GM12878 (cell line): ENCODE measurements at regions not wholly inside any gene's neighbourhood (a gene's known extent, or its start where the extent isn't known, plus 50 kb on each side); places are given as distances from the start of the nearest gene placed in this dataset.

Source experiments
- ATAC-seq: fragments of 200-7000 bp; cut with Tn5 transposase; 3 replicates; pipeline ENCODE4 v1.9.1; 2020; ENCODE audit warnings: mild to moderate bottlenecking, moderate library complexity
- BruUV-seq: library from RNA; stranded (reverse); fragments of 400-500 nt; replicated peaks from 2 replicates; lab custom pipeline; 2021; lab: Mats Ljungman, UMichigan
- CTCF ChIA-PET: fragments of 300-600 bp; sonication (Branson Sonifier 250); formaldehyde crosslinking; extraction: SDS; loops from one replicate; lab custom pipeline; 2021; ENCODE audit warnings: inconsistent platforms; lab: Yijun Ruan, JAX
- POLR2A ChIA-PET: fragments of 350-600 bp; formaldehyde crosslinking; extraction: SDS; loops from one replicate; lab custom pipeline; 2021; ENCODE audit warnings: inconsistent platforms; lab: Charles Lee
- RAD21 ChIA-PET: fragments of 300-600 bp; sonication (Branson Sonifier 250); formaldehyde crosslinking; loops from one replicate; lab custom pipeline; 2023; ENCODE audit warnings: antibody characterized with exemption; ENCODE audit not compliant: unreplicated experiment; lab: Charles Lee
- SMC1A ChIA-PET: fragments of 300-600 bp; sonication (Branson Sonifier 250); formaldehyde crosslinking; loops from one replicate; lab custom pipeline; 2023; ENCODE audit not compliant: unreplicated experiment, uncharacterized antibody; lab: Charles Lee
- DNase-seq: peaks from one replicate; pipeline ENCODE4 v3.0.0-alpha.2; 2011; ENCODE audit warnings: low read depth, low spot score
- FAIRE-seq: peaks from 3 replicates; lab custom pipeline; 2011; peaks lifted over from hg19 to GRCh38; lab: Jason Lieb, UNC
- H2AFZ ChIP-seq: 2 replicates; pipeline ENCODE4 v1.6.0; 2011; ENCODE audit warnings: low read depth, low read length, control low read depth; ENCODE audit not compliant: control insufficient read depth
- H3K27ac ChIP-seq: 2 replicates; pipeline ENCODE4 v1.5.1; 2011; ENCODE audit warnings: control low read depth; ENCODE audit not compliant: control insufficient read depth, insufficient read depth
- H3K27me3 ChIP-seq, 2 experiments: replicated peaks in 1 of 2; 2 replicates each; pipeline versions ENCODE4 v1.6.0 to v1.6.1; 2011; ENCODE audit warnings: low read length in 1 of 2; ENCODE audit not compliant: control insufficient read depth in 2 of 2, insufficient read depth in 2 of 2
- H3K36me3 ChIP-seq, 2 experiments: 2 replicates each; pipeline ENCODE4 v1.5.1; 2011; ENCODE audit warnings: low read length in 1 of 2; ENCODE audit not compliant: control insufficient read depth in 2 of 2, insufficient read depth in 2 of 2
- H3K4me1 ChIP-seq: 2 replicates; pipeline ENCODE4 v1.6.1; 2011; ENCODE audit warnings: mild to moderate bottlenecking, low read length, moderate library complexity, mixed read lengths; ENCODE audit not compliant: control insufficient read depth, insufficient read depth
- H3K4me2 ChIP-seq: 2 replicates; pipeline ENCODE4 v1.6.0; 2011; ENCODE audit warnings: control low read depth; ENCODE audit not compliant: control insufficient read depth, insufficient read depth
- H3K4me3 ChIP-seq: fragments of 200-600 bp; sonication (generic); 2 replicates; pipeline ENCODE4 v1.5.1; 2016
- H3K79me2 ChIP-seq: 2 replicates; pipeline ENCODE4 v1.6.0; 2011; ENCODE audit warnings: low read length; ENCODE audit not compliant: control insufficient read depth, insufficient read depth
- H3K9ac ChIP-seq: 2 replicates; pipeline ENCODE4 v1.8.0; 2011; ENCODE audit warnings: low read length, control low read depth, mixed read lengths; ENCODE audit not compliant: control insufficient read depth, insufficient read depth
- H3K9me3 ChIP-seq: replicated peaks from 3 replicates; pipeline ENCODE4 v1.5.1; 2011; ENCODE audit warnings: mild to moderate bottlenecking, low read length; ENCODE audit not compliant: control insufficient read depth, insufficient read depth
- H4K20me1 ChIP-seq: 2 replicates; pipeline ENCODE4 v1.6.0; 2011; ENCODE audit not compliant: control insufficient read depth, insufficient read depth
- ATF2 ChIP-seq: IDR thresholded peaks from 2 replicates; pipeline ENCODE4 v1.6.1; 2012; ENCODE audit warnings: low read length, inconsistent platforms
- BCL11A ChIP-seq: IDR thresholded peaks from 2 replicates; pipeline ENCODE4 v1.6.1; 2011; ENCODE audit warnings: low read depth, low read length
- BRCA1 ChIP-seq: IDR thresholded peaks from 2 replicates; pipeline ENCODE4 v1.6.1; 2011; ENCODE audit warnings: low read depth, low read length, improper control_type of control experiment
- CHD2 ChIP-seq: IDR thresholded peaks from 2 replicates; pipeline ENCODE4 v1.6.1; 2011; ENCODE audit warnings: low read depth, low read length, improper control_type of control experiment, borderline replicate concordance
- ESRRA ChIP-seq: IDR thresholded peaks from 2 replicates; pipeline ENCODE4 v1.6.1; 2012; ENCODE audit warnings: mild to moderate bottlenecking, low read length, improper control_type of control experiment
- IKZF1 ChIP-seq: fragments of 450-650 bp; conservative IDR thresholded peaks from 2 replicates; pipeline ENCODE4 v1.6.1; 2017; ENCODE audit warnings: antibody characterized with exemption, mild to moderate bottlenecking
- NBN ChIP-seq: fragments of 450-650 bp; IDR thresholded peaks from 2 replicates; pipeline ENCODE4 v1.6.1; 2016
- STAT3 ChIP-seq: IDR thresholded peaks from 2 replicates; pipeline ENCODE4 v1.6.1; 2011; ENCODE audit warnings: low read depth, low read length, improper control_type of control experiment
- TARDBP ChIP-seq: IDR thresholded peaks from 2 replicates; pipeline ENCODE4 v1.6.1; 2016; ENCODE audit warnings: borderline replicate concordance
- ZNF207 ChIP-seq: fragments of 450-650 bp; IDR thresholded peaks from 2 replicates; pipeline ENCODE4 v1.6.1; 2014; ENCODE audit warnings: antibody characterized with exemption, mild to moderate bottlenecking, borderline replicate concordance
- WGBS: methylation state at CpG from one replicate; pipeline ENCODE4 v1.1.6; 2016; ENCODE audit warnings: low lambda C conversion rate; ENCODE audit not compliant: insufficient replicate concordance, insufficient coverage; ENCODE audit errors: missing lambda C conversion rate; 5-methylcytosine and 5-hydroxymethylcytosine counted together
- in situ Hi-C: fragments of 300-500 bp; cut with MboI; formaldehyde crosslinking; loops from 9 replicates; pipeline ENCODE4 v1.14.3; 2018; ENCODE audit warnings: mixed read lengths
- intact Hi-C: fragments of 100-400 bp; cut with micrococcal nuclease; formaldehyde crosslinking; loops from one replicate; pipeline ENCODE4 v1.14.2; 2022; ENCODE audit not compliant: unreplicated experiment

GRCh38 chr3:117473981-117474538, 764.5 kb downstream of the TUSC7 start (continued):
- TF ChIP-seq BRCA1, result no peak
- no peak for TF ChIP-seq CHD2
- no peak for TF ChIP-seq ZNF207
- TF ChIP-seq, all 136 proteins: peak for 0

DNA sequence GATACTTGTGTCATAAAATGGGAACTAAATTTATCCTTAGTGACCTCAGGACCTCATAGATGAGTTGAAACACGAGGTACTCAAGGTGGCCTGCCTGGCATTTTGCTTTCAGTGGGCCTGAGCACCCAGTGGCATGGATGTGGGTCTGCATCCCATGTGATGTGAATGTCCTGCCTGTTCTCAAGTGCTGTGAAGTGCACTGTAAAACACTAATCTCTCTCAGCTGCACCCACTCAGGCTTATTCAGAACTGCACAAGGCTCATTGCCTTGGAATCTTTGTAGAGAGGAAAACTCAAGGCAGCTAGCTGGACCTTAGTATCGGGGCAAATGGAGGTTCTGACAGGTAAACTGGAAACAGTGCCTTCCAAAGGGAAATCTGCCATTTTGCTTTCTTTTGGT, 767.0 kb downstream of the TUSC7 start:
- 4% methylated on average over 2 of the region's 2 CpGs for WGBS
- Histone ChIP-seq H3K27me3 (no peaks in the 10 kb centered on the region), H4K20me1 (no peaks in the 10 kb centered on the region), H3K4me1 (no peaks in the 10 kb centered on the region), H3K36me3 (no peaks in the 10 kb centered on the region), H3K4me2 (no peak overlapping the region), H2AFZ (no peak overlapping the region), H3K9me3 (no peaks in the 10 kb centered on the region), H3K79me2 (no peaks in the 10 kb centered on the region), H3K27ac (no peak overlapping the region), H3K4me3 (no peak overlapping the region), H3K9ac (no peak overlapping the region)
- DNase-seq, result no peak
- ChIA-PET SMC1A (interaction anchor here (0.9 to 6.7 kb wide), 4 partner anchors 10 to 70 kb away, joined by 3 to 49 read pairs (median 16); no protein-coding TSS in a partner anchor), POLR2A (interaction anchor here (1.3 kb wide), 1 partner anchor 32 kb away, joined by 3 read pairs; no protein-coding TSS in a partner anchor), RAD21 (interaction anchor here (1.4 to 5.6 kb wide), 2 partner anchors 14 to 21 kb away, joined by 3 to 40 read pairs; no protein-coding TSS in a partner anchor), CTCF (interaction anchor here (1.4 to 5.5 kb wide), 2 partner anchors 9 to 12 kb away, joined by 4 to 32 read pairs; no protein-coding TSS in a partner anchor)
- no peak for ATAC-seq
- TF ChIP-seq IKZF1 (no peak), TARDBP (no peak), ATF2 (no peak), ESRRA (no peak), STAT3 (no peak), BCL11A (no peak), BRCA1 (no peak), NBN (no peak)
- in situ Hi-C loops, result no loop called here
- BruUV-seq, result no TSS peak
- intact Hi-C loops, result no loop called here
- no peak for FAIRE-seq
